ENCODE measurements at regions not wholly inside any gene's neighbourhood (a gene's known extent, or its start where the extent isn't known, plus 50 kb on each side); places are given as distances from the start of the nearest gene placed in this dataset.

DNA sequence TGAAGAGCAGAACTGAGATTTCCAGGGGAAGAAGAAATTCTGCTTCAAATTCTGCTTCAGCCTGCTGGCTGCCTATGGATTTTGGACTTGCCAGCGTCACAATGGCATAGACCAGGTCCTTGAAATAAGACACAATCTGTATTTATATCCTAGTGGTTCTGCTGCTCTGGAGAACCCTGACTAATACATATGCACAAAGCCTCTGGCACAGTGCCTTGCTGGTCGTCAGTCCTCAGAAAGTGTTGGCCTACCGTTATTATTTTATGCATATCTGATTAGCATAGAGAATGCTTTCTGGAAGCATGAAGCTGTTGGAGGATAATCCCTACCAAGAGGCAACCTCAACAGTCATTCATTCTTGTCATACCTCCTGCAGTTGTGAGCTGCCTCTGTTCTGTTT is 213.7 kb downstream of the B3GLCT start (continued):
- TF ChIP-seq GATAD2B (IDR thresholded peaks at IDR 0.05; ENCODE audit: borderline replicate concordance) (no peak), ZFX (CRISPR knock-in tag; IDR thresholded peaks at IDR 0.05) (no peak), HOXB6 (CRISPR knock-in tag; IDR thresholded peaks at IDR 0.05; ENCODE audit: borderline replicate concordance) (no peak), TAF9B (IDR thresholded peaks at IDR 0.05; ENCODE audit: partially characterized antibody) (no peak), MEF2D (tag; conservative IDR thresholded peaks at IDR 0.05; ENCODE audit: low read depth) (no peak), ZNF3 (CRISPR knock-in tag; IDR thresholded peaks at IDR 0.05) (no peak), TEAD4 (IDR thresholded peaks at IDR 0.05; ENCODE audit: low read length) (no peak), TEAD4 (CRISPR knock-in tag; IDR thresholded peaks at IDR 0.05; ENCODE audit: borderline replicate concordance) (no peak), PHB2 (IDR thresholded peaks at IDR 0.05; ENCODE audit: low read depth) (no peak), PHTF2 (CRISPR knock-in tag; IDR thresholded peaks at IDR 0.05) (no peak), FUS (optimal IDR thresholded peaks at IDR 0.05; ENCODE audit: low read depth, low read length) (no peak)
- TF ChIP-seq, protein P1, sequence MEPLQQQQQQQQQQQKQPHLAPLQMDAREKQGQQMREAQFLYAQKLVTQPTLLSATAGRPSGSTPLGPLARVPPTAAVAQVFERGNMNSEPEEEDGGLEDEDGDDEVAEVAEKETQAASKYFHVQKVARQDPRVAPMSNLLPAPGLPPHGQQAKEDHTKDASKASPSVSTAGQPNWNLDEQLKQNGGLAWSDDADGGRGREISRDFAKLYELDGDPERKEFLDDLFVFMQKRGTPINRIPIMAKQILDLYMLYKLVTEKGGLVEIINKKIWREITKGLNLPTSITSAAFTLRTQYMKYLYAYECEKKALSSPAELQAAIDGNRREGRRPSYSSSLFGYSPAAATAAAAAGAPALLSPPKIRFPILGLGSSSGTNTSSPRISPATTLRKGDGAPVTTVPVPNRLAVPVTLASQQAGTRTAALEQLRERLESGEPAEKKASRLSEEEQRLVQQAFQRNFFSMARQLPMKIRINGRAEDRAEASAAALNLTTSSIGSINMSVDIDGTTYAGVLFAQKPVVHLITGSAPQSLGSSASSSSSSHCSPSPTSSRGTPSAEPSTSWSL (CRISPR knock-in tag; IDR thresholded peaks at IDR 0.05; ENCODE audit: borderline replicate concordance), result no peak
- TF ChIP-seq, protein P2, sequence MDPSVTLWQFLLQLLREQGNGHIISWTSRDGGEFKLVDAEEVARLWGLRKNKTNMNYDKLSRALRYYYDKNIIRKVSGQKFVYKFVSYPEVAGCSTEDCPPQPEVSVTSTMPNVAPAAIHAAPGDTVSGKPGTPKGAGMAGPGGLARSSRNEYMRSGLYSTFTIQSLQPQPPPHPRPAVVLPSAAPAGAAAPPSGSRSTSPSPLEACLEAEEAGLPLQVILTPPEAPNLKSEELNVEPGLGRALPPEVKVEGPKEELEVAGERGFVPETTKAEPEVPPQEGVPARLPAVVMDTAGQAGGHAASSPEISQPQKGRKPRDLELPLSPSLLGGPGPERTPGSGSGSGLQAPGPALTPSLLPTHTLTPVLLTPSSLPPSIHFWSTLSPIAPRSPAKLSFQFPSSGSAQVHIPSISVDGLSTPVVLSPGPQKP (CRISPR knock-in tag; IDR thresholded peaks at IDR 0.05), result no peak
- TF ChIP-seq, protein P3, sequence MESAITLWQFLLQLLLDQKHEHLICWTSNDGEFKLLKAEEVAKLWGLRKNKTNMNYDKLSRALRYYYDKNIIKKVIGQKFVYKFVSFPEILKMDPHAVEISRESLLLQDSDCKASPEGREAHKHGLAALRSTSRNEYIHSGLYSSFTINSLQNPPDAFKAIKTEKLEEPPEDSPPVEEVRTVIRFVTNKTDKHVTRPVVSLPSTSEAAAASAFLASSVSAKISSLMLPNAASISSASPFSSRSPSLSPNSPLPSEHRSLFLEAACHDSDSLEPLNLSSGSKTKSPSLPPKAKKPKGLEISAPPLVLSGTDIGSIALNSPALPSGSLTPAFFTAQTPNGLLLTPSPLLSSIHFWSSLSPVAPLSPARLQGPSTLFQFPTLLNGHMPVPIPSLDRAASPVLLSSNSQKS (CRISPR knock-in tag; IDR thresholded peaks at IDR 0.05), result no peak

Measured in K562 (cell line).